ENCODE measurements at regions not wholly inside any gene's neighbourhood (a gene's known extent, or its start where the extent isn't known, plus 50 kb on each side); places are given as distances from the start of the nearest gene placed in this dataset.

DNA sequence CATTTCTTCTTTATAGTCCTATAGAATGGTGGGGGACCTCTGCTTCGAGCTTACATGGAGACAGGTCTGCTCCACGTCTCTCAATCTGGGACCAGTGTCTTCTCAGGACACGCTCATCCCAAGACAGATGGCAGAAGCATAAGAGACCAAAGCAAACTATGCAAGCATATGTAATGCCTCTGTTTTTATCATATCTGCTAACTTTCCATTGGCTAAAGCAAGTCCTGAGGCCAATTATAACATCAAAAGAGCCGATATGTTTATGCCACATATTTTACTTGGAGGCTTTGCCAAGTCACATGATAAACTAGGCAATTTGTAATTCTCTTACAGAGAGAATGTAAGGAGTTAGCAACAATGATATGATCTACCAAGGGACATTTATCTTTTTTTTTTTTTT, 102.6 kb upstream of the NRBF2 start:
- Mint-ChIP-seq H3K27me3 (peaks cover 6% of the 10 kb centered on the region), H3K27ac (no peak overlapping the region), H3K4me3 (no peak overlapping the region), H3K4me1 (no peaks in the 10 kb centered on the region), H3K9me3 (no peaks in the 10 kb centered on the region), H3K36me3 (ENCODE audit: low read depth) (no peaks in the 10 kb centered on the region)
- DNase-seq, result no peak
- POLR2A ChIA-PET, result no interaction called here
- CTCF ChIA-PET, result no interaction called here

- H3K36me3 Mint-ChIP-seq (ENCODE audit: low read depth), result no peaks in the 10 kb centered on the region
- H3K27me3 Mint-ChIP-seq, result peaks cover 6% of the 10 kb centered on the region
- ChIA-PET CTCF (no interaction called here), POLR2A (no interaction called here)
- H3K27ac Mint-ChIP-seq, result no peak overlapping the region
- H3K9me3 Mint-ChIP-seq, result no peaks in the 10 kb centered on the region
- DNase-seq, result no peak
- H3K4me1 Mint-ChIP-seq, result no peaks in the 10 kb centered on the region
- no peak overlapping the region for H3K4me3 Mint-ChIP-seq
Observed at GRCh38 chr10:63027531-63027930, 105.6 kb upstream of the NRBF2 start.

DNA sequence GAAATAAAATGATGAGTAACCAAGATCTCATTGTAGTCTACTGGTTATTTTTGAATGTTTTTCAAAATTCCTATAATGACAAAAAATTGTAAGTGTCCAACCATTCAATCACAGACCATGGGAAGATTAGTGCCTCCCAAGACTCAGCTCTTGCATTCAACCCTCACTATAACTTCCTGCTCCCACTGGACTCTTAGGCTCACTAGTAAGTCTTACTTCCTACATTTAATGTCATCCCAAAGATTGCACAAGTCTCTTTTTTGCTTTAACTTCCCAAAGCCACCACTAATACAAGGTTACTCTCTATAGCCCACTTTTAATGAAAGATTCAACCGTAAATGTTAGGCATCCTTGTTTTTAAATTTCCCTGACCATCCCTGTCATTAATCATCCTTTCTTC, 111.9 kb upstream of the NRBF2 start:
- no peak for DNase-seq
- Mint-ChIP-seq H3K27me3 (peaks cover 16% of the 10 kb centered on the region), H3K9me3 (no peaks in the 10 kb centered on the region), H3K36me3 (ENCODE audit: low read depth) (no peaks in the 10 kb centered on the region), H3K4me3 (no peak overlapping the region), H3K4me1 (no peaks in the 10 kb centered on the region), H3K27ac (no peak overlapping the region)
- ChIA-PET POLR2A (no interaction called here), CTCF (no interaction called here)

- Mint-ChIP-seq H3K4me3 (no peak overlapping the region), H3K36me3 (ENCODE audit: low read depth) (no peaks in the 10 kb centered on the region), H3K27me3 (peaks cover 23% of the 10 kb centered on the region), H3K27ac (no peak overlapping the region), H3K4me1 (no peaks in the 10 kb centered on the region), H3K9me3 (no peaks in the 10 kb centered on the region)
- ChIA-PET CTCF (no interaction called here), POLR2A (no interaction called here)
- DNase-seq, result no peak
Observed at GRCh38 chr10:63013755-63014154, 119.4 kb upstream of the NRBF2 start.

GRCh38 chr10:63012623-63013022, 120.5 kb upstream of the NRBF2 start:
- ChIA-PET POLR2A (no interaction called here), CTCF (no interaction called here)
- Mint-ChIP-seq H3K27ac (no peak overlapping the region), H3K4me3 (no peak overlapping the region), H3K9me3 (no peaks in the 10 kb centered on the region), H3K36me3 (ENCODE audit: low read depth) (no peaks in the 10 kb centered on the region), H3K4me1 (no peaks in the 10 kb centered on the region), H3K27me3 (peaks cover 20% of the 10 kb centered on the region)
- DNase-seq, result no peak

GRCh38 chr10:63010203-63010602, 122.9 kb upstream of the NRBF2 start:
- Mint-ChIP-seq H3K4me3 (no peak overlapping the region), H3K36me3 (ENCODE audit: low read depth) (no peaks in the 10 kb centered on the region), H3K27ac (no peak overlapping the region), H3K27me3 (peaks cover 18% of the 10 kb centered on the region), H3K9me3 (no peaks in the 10 kb centered on the region), H3K4me1 (peaks cover 9% of the 10 kb centered on the region)
- ChIA-PET POLR2A (no interaction called here), CTCF (no interaction called here)
- DNase-seq, result no peak

DNA sequence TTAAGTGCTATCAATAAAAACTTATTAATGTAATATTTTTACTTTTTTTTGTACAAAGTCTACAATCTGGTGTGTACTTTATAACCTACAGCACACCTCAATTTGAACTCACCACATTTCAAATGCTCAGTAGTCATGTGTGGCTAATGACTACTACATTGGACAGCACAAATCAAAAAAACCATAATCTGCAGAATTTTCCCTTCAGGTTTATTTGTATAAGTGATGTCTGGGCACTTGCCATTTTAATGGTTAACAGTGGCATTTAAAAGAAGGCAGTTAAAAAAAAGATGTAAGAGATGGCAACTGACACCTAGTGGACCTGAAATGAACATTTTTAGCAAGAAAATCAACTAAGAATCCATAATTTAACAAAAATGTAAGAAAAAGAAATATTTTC, 124.6 kb upstream of the NRBF2 start:
- Mint-ChIP-seq H3K9me3 (no peaks in the 10 kb centered on the region), H3K36me3 (ENCODE audit: low read depth) (no peaks in the 10 kb centered on the region), H3K4me3 (no peak overlapping the region), H3K27me3 (peaks cover 18% of the 10 kb centered on the region), H3K27ac (no peak overlapping the region), H3K4me1 (peaks cover 12% of the 10 kb centered on the region)
- POLR2A ChIA-PET, result no interaction called here
- DNase-seq, result no peak
- CTCF ChIA-PET, result interaction anchor here (0.6 kb wide), 1 partner anchor 76 kb away, joined by 3 read pairs; no protein-coding TSS in a partner anchor

DNA sequence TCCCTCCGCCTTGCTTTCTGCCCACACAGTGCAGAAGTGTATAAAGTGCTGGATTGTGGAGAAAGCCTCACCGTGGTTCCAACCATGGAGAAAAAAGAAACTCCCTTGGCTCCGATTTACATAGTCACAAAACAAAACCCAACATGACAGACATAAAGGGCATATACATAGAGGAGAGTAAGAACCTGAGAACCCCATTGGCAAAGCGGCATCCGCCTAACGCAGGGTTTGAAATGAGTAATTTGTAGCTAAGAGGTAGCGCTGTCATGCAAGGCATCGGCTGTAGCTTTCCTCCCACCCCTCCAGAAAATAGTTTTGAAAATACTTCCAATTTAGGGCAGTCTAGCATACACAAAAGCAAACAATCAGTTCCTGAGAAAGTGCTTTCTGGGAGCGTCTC, 126.0 kb upstream of the NRBF2 start:
- Mint-ChIP-seq H3K36me3 (ENCODE audit: low read depth) (no peaks in the 10 kb centered on the region), H3K4me3 (no peak overlapping the region), H3K9me3 (no peaks in the 10 kb centered on the region), H3K27ac (no peak overlapping the region), H3K27me3 (peaks cover 17% of the 10 kb centered on the region), H3K4me1 (peaks cover 12% of the 10 kb centered on the region)
- CTCF ChIA-PET, result interaction anchor here (0.5 to 0.7 kb wide), 2 partner anchors 510 to 732 kb away, joined by 3 read pairs; no protein-coding TSS in a partner anchor
- DNase-seq, result peak; percentile 23
- POLR2A ChIA-PET, result no interaction called here

GRCh38 chr10:63005246-63005645, 127.9 kb upstream of the NRBF2 start:
- Mint-ChIP-seq H3K4me3 (no peak overlapping the region), H3K9me3 (no peaks in the 10 kb centered on the region), H3K27ac (no peak overlapping the region), H3K27me3 (peaks cover 12% of the 10 kb centered on the region), H3K36me3 (ENCODE audit: low read depth) (no peaks in the 10 kb centered on the region), H3K4me1 (peaks cover 12% of the 10 kb centered on the region)
- POLR2A ChIA-PET, result no interaction called here
- CTCF ChIA-PET, result interaction anchor here (1.9 kb wide), 1 partner anchor 153 kb away, joined by 8 read pairs; no protein-coding TSS in a partner anchor
- DNase-seq, result no peak

DNA sequence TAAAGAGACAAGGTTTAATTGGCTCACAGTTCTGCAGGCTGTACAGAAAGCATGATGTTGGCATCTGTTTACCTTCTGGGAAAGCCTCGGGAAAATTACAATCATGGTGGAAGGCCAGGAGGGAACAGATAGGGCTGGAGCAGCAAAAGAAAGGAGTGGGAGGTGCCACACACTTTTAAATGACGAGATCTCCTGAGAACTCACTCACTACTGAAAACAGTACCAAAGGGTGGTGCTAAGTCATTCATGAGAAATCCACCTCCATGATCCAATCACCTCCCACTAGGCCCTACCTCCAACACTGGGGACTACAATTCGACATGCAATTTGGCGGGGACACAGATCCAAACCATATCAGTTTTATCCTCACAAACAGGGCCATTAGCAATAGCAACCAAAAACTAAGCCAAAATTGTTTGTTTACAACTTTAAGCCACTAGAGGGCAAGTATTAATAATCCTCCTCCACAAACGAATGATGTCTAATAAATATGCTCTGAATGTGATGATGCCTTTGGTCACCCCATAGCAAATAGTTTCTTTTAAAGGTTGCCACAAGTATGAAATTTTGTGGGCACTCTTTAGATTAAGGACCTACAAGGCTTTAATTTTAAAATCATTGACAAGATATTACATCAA, 129.2 kb upstream of the NRBF2 start:
- ChIA-PET CTCF (interaction anchor here (1.9 kb wide), 1 partner anchor 154 kb away, joined by 8 read pairs; no protein-coding TSS in a partner anchor), POLR2A (no interaction called here)
- DNase-seq, result no peak
- Mint-ChIP-seq H3K27me3 (peaks cover 6% of the 10 kb centered on the region), H3K4me1 (peaks cover 12% of the 10 kb centered on the region), H3K36me3 (ENCODE audit: low read depth) (no peaks in the 10 kb centered on the region), H3K27ac (no peak overlapping the region), H3K9me3 (no peaks in the 10 kb centered on the region), H3K4me3 (no peak overlapping the region)

GRCh38 chr10:62996925-62997324, 136.2 kb upstream of the NRBF2 start:
- Mint-ChIP-seq H3K4me1 (peaks cover 23% of the 10 kb centered on the region), H3K27ac (no peak overlapping the region), H3K36me3 (ENCODE audit: low read depth) (no peaks in the 10 kb centered on the region), H3K9me3 (no peaks in the 10 kb centered on the region), H3K4me3 (no peak overlapping the region), H3K27me3 (no peaks in the 10 kb centered on the region)
- ChIA-PET POLR2A (no interaction called here), CTCF (no interaction called here)
- no peak for DNase-seq

GRCh38 chr10:62996516-62996915, 136.6 kb upstream of the NRBF2 start:
- DNase-seq, result no peak
- ChIA-PET CTCF (no interaction called here), POLR2A (no interaction called here)
- Mint-ChIP-seq H3K9me3 (no peaks in the 10 kb centered on the region), H3K27me3 (no peaks in the 10 kb centered on the region), H3K27ac (no peak overlapping the region), H3K4me1 (peaks cover 23% of the 10 kb centered on the region), H3K4me3 (no peak overlapping the region), H3K36me3 (ENCODE audit: low read depth) (no peaks in the 10 kb centered on the region)

- POLR2A ChIA-PET, result no interaction called here
- no peak overlapping the region for H3K27ac Mint-ChIP-seq
Observed at GRCh38 chr10:62993121-62993520, 140.0 kb upstream of the NRBF2 start.

DNA sequence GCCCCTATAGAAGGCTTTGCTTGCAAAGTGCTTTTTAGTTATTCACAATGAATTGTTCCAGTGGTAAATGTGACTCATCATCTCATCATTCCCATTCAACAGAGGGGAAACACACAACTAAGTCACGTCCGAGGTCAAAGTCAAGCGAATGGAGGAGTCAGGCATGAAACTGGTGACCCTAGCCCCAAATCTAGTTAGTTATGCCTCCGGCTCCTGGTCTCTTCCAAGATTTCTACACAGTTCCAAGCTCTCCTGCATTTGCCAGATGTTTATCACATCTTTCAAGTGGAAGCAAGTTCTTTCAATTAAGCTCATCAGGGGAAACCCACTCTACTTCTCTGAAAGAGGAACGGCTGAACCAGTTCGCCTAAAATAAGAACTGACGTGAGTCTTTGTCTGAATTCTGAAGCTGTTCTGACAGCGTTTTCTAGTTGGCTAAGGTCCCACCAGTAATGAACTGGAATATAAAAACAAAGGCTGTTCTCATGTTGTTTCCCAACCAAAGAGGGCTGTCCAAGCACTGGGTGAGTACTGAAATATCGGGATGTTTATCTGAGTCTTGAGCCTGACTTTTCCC, 140.9 kb upstream of the NRBF2 start:
- peaks cover 23% of the 10 kb centered on the region for H3K4me1 Mint-ChIP-seq
- ChIA-PET CTCF (no interaction called here), POLR2A (no interaction called here)
- DNase-seq, result no peak
- H3K36me3 Mint-ChIP-seq (ENCODE audit: low read depth), result no peaks in the 10 kb centered on the region
- no peaks in the 10 kb centered on the region for H3K9me3 Mint-ChIP-seq
- no peaks in the 10 kb centered on the region for H3K27me3 Mint-ChIP-seq
- H3K27ac Mint-ChIP-seq, result no peak overlapping the region
- no peak overlapping the region for H3K4me3 Mint-ChIP-seq

More at GRCh38 chr10:62993121-62993520, 140.0 kb upstream of the NRBF2 start:
- no peaks in the 10 kb centered on the region for H3K27me3 Mint-ChIP-seq
- CTCF ChIA-PET, result interaction anchor here (0.6 kb wide), 1 partner anchor 404 kb away, joined by 3 read pairs; no protein-coding TSS in a partner anchor
- DNase-seq, result no peak
- peaks cover 23% of the 10 kb centered on the region for H3K4me1 Mint-ChIP-seq
- H3K4me3 Mint-ChIP-seq, result no peak overlapping the region
- H3K36me3 Mint-ChIP-seq (ENCODE audit: low read depth), result no peaks in the 10 kb centered on the region
- H3K9me3 Mint-ChIP-seq, result no peaks in the 10 kb centered on the region
